K562 (cell line): ENCODE measurements at regions not wholly inside any gene's neighbourhood (a gene's known extent, or its start where the extent isn't known, plus 50 kb on each side); places are given as distances from the start of the nearest gene placed in this dataset.
A peak's percentile ranks its signal among the peaks of the same experiment; 100 is the strongest.

Experiments used
- ATAC-seq: fragments of 200-7000 bp; cut with Tn5 transposase; 3 replicates; pipeline ENCODE4 v1.9.1; 2020; ENCODE audit warnings: moderate library complexity
- BruUV-seq: library from RNA; stranded (reverse); fragments of 400-500 nt; replicated peaks from 2 replicates; lab custom pipeline; 2021; lab: Mats Ljungman, UMichigan
- CTCF ChIA-PET: fragments of 300-600 bp; formaldehyde crosslinking; extraction: SDS; loops from one replicate; lab custom pipeline; 2021; ENCODE audit warnings: low intra/inter-chr PET ratio; lab: Yijun Ruan, JAX
- POLR2A ChIA-PET: fragments of 300-600, 350-650 bp; sonication (Branson Sonifier 250); formaldehyde crosslinking; extraction: SDS; loops from one replicate; lab custom pipeline; 2021; ENCODE audit warnings: antibody characterized with exemption, inconsistent platforms; lab: Yijun Ruan, JAX
- DNase-seq, 4 experiments: peaks; one replicate each; pipeline versions ENCODE4 v3.0.0 to v3.0.0-alpha.2; 2011 to 2018; ENCODE audit warnings: low spot score in 3 of 4, mixed read lengths in 3 of 4; ENCODE audit errors: extremely low read depth in 1 of 4
- FAIRE-seq: peaks from 2 replicates; lab custom pipeline; 2011; peaks lifted over from hg19 to GRCh38; lab: Jason Lieb, UNC
- H2AFZ ChIP-seq: 2 replicates; pipeline ENCODE4 v1.6.0; 2011; ENCODE audit warnings: low read depth, low read length, control low read depth, inconsistent platforms
- H3K27ac ChIP-seq: fragments of 200-600 bp; 3 replicates; pipeline ENCODE4 v1.8.0; 2011; ENCODE audit warnings: low read depth, mild to moderate bottlenecking, control low read depth, inconsistent platforms, low read length, moderate library complexity, mixed read lengths; ENCODE audit errors: extremely low read depth
- H3K27me3 ChIP-seq, 2 experiments: fragments of 300-600 bp in 1 of 2; 2 replicates in 1 of 2; 3 replicates in 1 of 2; pipeline versions ENCODE4 v1.6.0 to v1.8.0; 2011; ENCODE audit warnings: inconsistent platforms in 2 of 2, low read length in 2 of 2, mild to moderate bottlenecking in 1 of 2, mixed read lengths in 1 of 2, moderate library complexity in 1 of 2; ENCODE audit not compliant: control insufficient read depth in 2 of 2, insufficient read depth in 2 of 2
- H3K36me3 ChIP-seq: fragments of 300-600 bp; 3 replicates; pipeline ENCODE4 v1.8.0; 2011; ENCODE audit warnings: mild to moderate bottlenecking, low read length, inconsistent platforms; ENCODE audit not compliant: control insufficient read depth, insufficient read depth
- H3K4me1 ChIP-seq, 2 experiments: fragments of 200-600 bp in 1 of 2; replicated peaks in 1 of 2; 2 replicates in 1 of 2; 3 replicates in 1 of 2; pipeline versions ENCODE4 v1.5.1 to v1.8.0; 2011; ENCODE audit warnings: inconsistent platforms in 2 of 2, low read length in 2 of 2, mild to moderate bottlenecking in 1 of 2, mixed read lengths in 1 of 2, moderate library complexity in 1 of 2; ENCODE audit not compliant: control insufficient read depth in 2 of 2, insufficient read depth in 2 of 2
- H3K4me2 ChIP-seq: 2 replicates; pipeline ENCODE4 v1.6.1; 2011; ENCODE audit warnings: low read length, control low read depth, inconsistent platforms, mixed read lengths; ENCODE audit not compliant: insufficient read depth
- H3K4me3 ChIP-seq: fragments of 200-600 bp; sonication (generic), shearing (Covaris generic); 2 replicates; pipeline ENCODE4 v1.5.1; 2016; ENCODE audit warnings: control low read depth, inconsistent platforms
- H3K79me2 ChIP-seq: fragments of 200-600 bp; 3 replicates; pipeline ENCODE4 v1.8.0; 2011; ENCODE audit warnings: low read length, inconsistent platforms; ENCODE audit not compliant: control insufficient read depth, insufficient read depth
- H3K9ac ChIP-seq, 2 experiments: 2 replicates each; pipeline versions ENCODE4 v1.6.0 to v1.6.1; 2011; ENCODE audit warnings: low read depth in 2 of 2, low read length in 2 of 2, control low read depth in 1 of 2, inconsistent platforms in 1 of 2, mild to moderate bottlenecking in 1 of 2, mixed read lengths in 1 of 2; ENCODE audit not compliant: insufficient read depth in 1 of 2
- H3K9me1 ChIP-seq: one replicate; pipeline ENCODE4 v1.6.0; 2011; ENCODE audit warnings: inconsistent platforms, mild to moderate bottlenecking, low read length, moderate library complexity; ENCODE audit not compliant: control insufficient read depth, insufficient read depth
- H3K9me3 ChIP-seq: replicated peaks from 2 replicates; pipeline ENCODE4 v1.5.1; 2011; ENCODE audit warnings: low read depth, low read length, inconsistent platforms; ENCODE audit not compliant: control insufficient read depth, insufficient read depth
- H4K20me1 ChIP-seq: replicated peaks from 2 replicates; pipeline ENCODE4 v1.6.1; 2011; ENCODE audit warnings: low read length, inconsistent platforms, mixed read lengths; ENCODE audit not compliant: control insufficient read depth, insufficient read depth
- EHMT2 ChIP-seq: fragments of 450-650 bp; IDR thresholded peaks from 2 replicates; pipeline ENCODE4 v1.6.1; 2018; ENCODE audit warnings: antibody characterized with exemption
- FOXA3 ChIP-seq, 2 experiments: fragments of 450-650 bp in 1 of 2; sonication (generic) in 1 of 2; formaldehyde crosslinking; IDR thresholded peaks in 1 of 2; conservative IDR thresholded peaks in 1 of 2; 2 replicates each; pipeline versions ENCODE4 v1.4.0 to v1.8.0; 2020 to 2022; ENCODE audit warnings: mild to moderate bottlenecking in 2 of 2, missing genetic modification reagents in 1 of 2
- NFIC ChIP-seq: fragments of 450-650 bp; IDR thresholded peaks from 2 replicates; pipeline ENCODE4 v1.6.1; 2017; ENCODE audit warnings: mild to moderate bottlenecking, inconsistent platforms
- NFIX ChIP-seq: fragments of 250-450 bp; sonication (Bioruptor Pico); IDR thresholded peaks from 2 replicates; pipeline ENCODE4 v1.4.0; 2020; ENCODE audit warnings: low read depth, mild to moderate bottlenecking, moderate library complexity
- POLR3A ChIP-seq: IDR thresholded peaks from 2 replicates; pipeline ENCODE4 v1.6.1; 2011; ENCODE audit warnings: borderline replicate concordance, mild to moderate bottlenecking, moderate library complexity; ENCODE audit not compliant: insufficient read length, insufficient read depth; ENCODE audit errors: extremely low read depth
- RFX5 ChIP-seq: IDR thresholded peaks from 2 replicates; pipeline ENCODE4 v1.6.1; 2011; ENCODE audit warnings: low read depth, mild to moderate bottlenecking, improper control_type of control experiment, low read length
- TAF9B ChIP-seq: fragments of 450-650 bp; IDR thresholded peaks from 2 replicates; pipeline ENCODE4 v1.6.1; 2018; ENCODE audit warnings: mild to moderate bottlenecking; ENCODE audit not compliant: partially characterized antibody
- ZNF76 ChIP-seq: fragments of 250-450 bp; sonication (Bioruptor Pico); IDR thresholded peaks from 2 replicates; pipeline ENCODE4 v1.4.0; 2020; ENCODE audit warnings: mild to moderate bottlenecking, moderate library complexity, borderline replicate concordance
- ZNF766 ChIP-seq: fragments of 200-800 bp; sonication (Bioruptor generic); conservative IDR thresholded peaks from 2 replicates; pipeline ENCODE4 v1.6.1; 2016; ENCODE audit warnings: missing genetic modification characterization, missing compliant biosample characterization
- WGBS: fragments of 100-300 bp; shearing (Covaris generic); methylation state at CpG from one replicate; pipeline ENCODE4 v1.1.6; 2016; ENCODE audit warnings: low coverage, mixed read lengths; ENCODE audit not compliant: insufficient coverage; ENCODE audit errors: missing lambda C conversion rate; 5-methylcytosine and 5-hydroxymethylcytosine counted together
- in situ Hi-C: fragments of 300-500 bp; cut with MboI; formaldehyde crosslinking; loops from 4 replicates; pipeline ENCODE4 v1.15.0; 2018; ENCODE audit warnings: inconsistent platforms, mixed read lengths
- intact Hi-C: fragments of 100-400 bp; cut with micrococcal nuclease; formaldehyde crosslinking; loops from 2 replicates; pipeline ENCODE4 v1.14.2; 2022
- TF ChIP-seq, protein P1 (sequence below), 2 experiments: IDR thresholded peaks; 2 replicates each; pipeline ENCODE4 v1.6.1; 2012; ENCODE audit warnings: improper control_type of control experiment in 2 of 2, low read depth in 2 of 2, low read length in 2 of 2, borderline replicate concordance in 1 of 2
- TF ChIP-seq, protein P2 (sequence below): fragments of 450-650 bp; formaldehyde crosslinking; IDR thresholded peaks from 2 replicates; pipeline ENCODE4 v1.4.0; 2022; ENCODE audit warnings: missing genetic modification characterization
- TF ChIP-seq, protein P3 (sequence below): fragments of 450-650 bp; IDR thresholded peaks from 2 replicates; pipeline ENCODE4 v1.6.1; 2017; ENCODE audit warnings: mild to moderate bottlenecking, moderate library complexity

- no peak for TF ChIP-seq ZNF766
Observed at GRCh38 chr9:118230329-118230728, 526.1 kb downstream of the TLR4 start (continued).

DNA sequence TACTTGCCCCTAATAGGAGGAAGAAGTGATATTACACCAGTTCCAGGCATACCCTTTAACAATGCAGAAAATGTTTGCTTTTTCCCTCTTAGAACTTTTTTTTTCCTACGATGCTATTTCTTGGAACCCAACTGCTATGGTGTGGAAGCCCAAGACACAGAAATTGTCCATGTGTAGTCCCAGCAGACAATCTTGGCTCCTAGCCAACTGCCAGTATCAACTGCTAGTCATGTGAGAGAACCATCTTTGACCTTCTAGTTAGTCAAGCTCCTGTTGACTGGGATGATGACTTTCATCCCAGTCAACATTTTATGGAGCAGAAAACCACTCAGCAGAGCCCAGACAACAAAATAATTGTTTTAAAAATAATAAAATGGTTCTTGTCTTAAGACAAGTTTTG lies 532.4 kb downstream of the TLR4 start:
- Histone ChIP-seq H3K4me3 (no peak overlapping the region), H3K36me3 (no peaks in the 10 kb centered on the region), H3K9me1 (no peaks in the 10 kb centered on the region), H3K27me3 (no peaks in the 10 kb centered on the region), H3K79me2 (no peaks in the 10 kb centered on the region), H3K27ac (no peak overlapping the region), H3K4me1 (no peaks in the 10 kb centered on the region), H3K9me3 (no peaks in the 10 kb centered on the region), H3K9ac (no peak overlapping the region), H4K20me1 (no peaks in the 10 kb centered on the region), H2AFZ (no peak overlapping the region), H3K4me2 (no peak overlapping the region)
- in situ Hi-C loops: no loop called here
- WGBS: 0% methylated on average over 1 of the region's 1 CpG
- no peak for ATAC-seq
- DNase-seq: peak in 3 of 4 experiments; percentile 1 to 10 (median 8)
- no TSS peak for BruUV-seq
- TF ChIP-seq FOXA3 (CRISPR knock-in tag; conservative IDR thresholded peaks at IDR 0.05 in 1 of 2, IDR thresholded peaks at IDR 0.05 in 1 of 2) (no peak), ZNF76 (CRISPR knock-in tag) (no peak), NFIC (peak; percentile 81), RFX5 (no peak), POLR3A (no peak), EHMT2 (no peak), TAF9B (no peak), NFIX (peak; percentile 64)
- TF ChIP-seq, protein P1, sequence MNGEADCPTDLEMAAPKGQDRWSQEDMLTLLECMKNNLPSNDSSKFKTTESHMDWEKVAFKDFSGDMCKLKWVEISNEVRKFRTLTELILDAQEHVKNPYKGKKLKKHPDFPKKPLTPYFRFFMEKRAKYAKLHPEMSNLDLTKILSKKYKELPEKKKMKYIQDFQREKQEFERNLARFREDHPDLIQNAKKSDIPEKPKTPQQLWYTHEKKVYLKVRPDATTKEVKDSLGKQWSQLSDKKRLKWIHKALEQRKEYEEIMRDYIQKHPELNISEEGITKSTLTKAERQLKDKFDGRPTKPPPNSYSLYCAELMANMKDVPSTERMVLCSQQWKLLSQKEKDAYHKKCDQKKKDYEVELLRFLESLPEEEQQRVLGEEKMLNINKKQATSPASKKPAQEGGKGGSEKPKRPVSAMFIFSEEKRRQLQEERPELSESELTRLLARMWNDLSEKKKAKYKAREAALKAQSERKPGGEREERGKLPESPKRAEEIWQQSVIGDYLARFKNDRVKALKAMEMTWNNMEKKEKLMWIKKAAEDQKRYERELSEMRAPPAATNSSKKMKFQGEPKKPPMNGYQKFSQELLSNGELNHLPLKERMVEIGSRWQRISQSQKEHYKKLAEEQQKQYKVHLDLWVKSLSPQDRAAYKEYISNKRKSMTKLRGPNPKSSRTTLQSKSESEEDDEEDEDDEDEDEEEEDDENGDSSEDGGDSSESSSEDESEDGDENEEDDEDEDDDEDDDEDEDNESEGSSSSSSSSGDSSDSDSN (IDR thresholded peaks at IDR 0.05; ENCODE audit: borderline replicate concordance in 1 of 2, low read depth in 2 of 2, low read length in 2 of 2): no peak
- TF ChIP-seq, protein P2, sequence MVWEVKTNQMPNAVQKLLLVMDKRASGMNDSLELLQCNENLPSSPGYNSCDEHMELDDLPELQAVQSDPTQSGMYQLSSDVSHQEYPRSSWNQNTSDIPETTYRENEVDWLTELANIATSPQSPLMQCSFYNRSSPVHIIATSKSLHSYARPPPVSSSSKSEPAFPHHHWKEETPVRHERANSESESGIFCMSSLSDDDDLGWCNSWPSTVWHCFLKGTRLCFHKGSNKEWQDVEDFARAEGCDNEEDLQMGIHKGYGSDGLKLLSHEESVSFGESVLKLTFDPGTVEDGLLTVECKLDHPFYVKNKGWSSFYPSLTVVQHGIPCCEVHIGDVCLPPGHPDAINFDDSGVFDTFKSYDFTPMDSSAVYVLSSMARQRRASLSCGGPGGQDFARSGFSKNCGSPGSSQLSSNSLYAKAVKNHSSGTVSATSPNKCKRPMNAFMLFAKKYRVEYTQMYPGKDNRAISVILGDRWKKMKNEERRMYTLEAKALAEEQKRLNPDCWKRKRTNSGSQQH (CRISPR knock-in tag): no peak
- TF ChIP-seq, protein P3, sequence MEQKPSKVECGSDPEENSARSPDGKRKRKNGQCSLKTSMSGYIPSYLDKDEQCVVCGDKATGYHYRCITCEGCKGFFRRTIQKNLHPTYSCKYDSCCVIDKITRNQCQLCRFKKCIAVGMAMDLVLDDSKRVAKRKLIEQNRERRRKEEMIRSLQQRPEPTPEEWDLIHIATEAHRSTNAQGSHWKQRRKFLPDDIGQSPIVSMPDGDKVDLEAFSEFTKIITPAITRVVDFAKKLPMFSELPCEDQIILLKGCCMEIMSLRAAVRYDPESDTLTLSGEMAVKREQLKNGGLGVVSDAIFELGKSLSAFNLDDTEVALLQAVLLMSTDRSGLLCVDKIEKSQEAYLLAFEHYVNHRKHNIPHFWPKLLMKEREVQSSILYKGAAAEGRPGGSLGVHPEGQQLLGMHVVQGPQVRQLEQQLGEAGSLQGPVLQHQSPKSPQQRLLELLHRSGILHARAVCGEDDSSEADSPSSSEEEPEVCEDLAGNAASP: no peak
- CTCF ChIA-PET: no interaction called here
- intact Hi-C loops: no loop called here
- FAIRE-seq: no peak
- POLR2A ChIA-PET: no interaction called here
